ENCODE measurements at regions not wholly inside any gene's neighbourhood (a gene's known extent, or its start where the extent isn't known, plus 50 kb on each side); places are given as distances from the start of the nearest gene placed in this dataset.

DNA sequence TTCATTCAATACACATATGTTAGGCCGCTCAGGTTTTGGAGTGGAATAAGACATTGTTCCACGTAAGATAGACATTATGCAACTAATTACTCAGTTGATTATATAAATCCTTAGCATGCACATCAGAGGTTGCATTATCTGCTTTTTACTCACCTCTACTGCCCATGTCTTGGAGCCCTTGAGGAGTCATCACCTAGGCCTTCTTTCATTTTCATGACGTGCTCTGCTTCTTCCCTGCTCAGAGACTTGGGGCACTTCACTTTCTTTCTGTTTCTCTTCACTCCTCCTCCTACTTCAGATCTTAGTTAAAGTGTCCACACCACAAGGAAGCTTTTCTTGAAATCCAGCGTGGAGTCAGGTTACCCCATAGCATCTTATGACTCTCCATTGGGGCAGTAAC, 241.1 kb downstream of the TLR4 start:
- no peak for DNase-seq

DNA sequence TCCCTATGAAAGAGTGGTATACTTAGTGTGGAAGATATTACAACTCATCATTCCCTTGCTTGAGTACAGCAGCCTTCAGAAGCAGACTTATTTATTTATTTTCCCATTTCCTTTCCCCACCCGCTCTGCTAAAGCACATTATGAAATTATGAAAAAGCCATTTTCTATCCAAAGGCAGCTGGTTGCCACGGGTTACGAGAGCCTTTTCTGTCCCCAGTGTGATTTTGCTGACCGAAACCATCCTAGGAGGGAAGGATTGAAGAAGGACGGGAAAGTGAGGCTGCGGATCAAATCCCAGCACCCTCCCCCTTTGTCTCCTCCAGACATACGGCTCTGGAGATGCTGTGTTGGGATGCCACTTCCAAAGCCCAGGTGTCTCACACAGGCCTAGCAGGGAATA, 246.9 kb downstream of the TLR4 start:
- no peak for DNase-seq

DNA sequence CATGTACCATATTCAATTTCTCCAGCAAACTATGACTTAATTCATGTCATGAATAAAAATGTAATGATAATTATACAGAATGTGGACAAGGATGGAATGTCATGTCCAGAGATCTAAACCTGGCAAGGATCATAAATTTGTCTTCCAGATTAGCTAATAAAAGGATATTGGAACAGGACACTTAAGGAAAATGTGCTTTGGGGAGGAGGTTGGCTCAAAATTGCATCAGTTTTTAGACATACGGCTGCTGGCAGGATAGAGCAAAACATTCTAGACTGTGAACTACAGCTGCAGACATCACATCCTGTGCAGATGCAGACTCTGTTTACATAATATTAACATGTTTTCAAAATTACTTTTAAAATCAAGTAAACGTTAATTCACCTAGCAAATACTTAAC, 248.4 kb downstream of the TLR4 start:
- DNase-seq: no peak

DNA sequence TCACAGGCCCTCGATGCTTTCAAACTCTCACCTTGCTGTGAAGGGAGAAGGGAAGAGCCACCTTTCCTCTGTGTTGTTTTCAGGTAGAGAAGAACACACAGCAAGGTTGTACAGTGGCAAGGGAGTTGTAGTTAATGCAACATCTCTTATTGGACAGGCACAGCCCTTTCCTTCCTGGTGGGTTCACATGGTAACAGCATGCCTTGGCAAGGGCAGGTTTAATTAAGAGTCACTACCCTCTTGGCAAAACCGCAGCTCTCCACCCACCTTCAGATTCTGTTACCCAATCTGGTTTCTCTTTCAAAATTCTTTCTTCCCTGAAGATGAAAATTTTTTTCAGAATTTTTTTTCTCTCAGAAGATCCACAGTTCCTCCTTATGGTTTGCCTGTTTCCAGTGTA, 253.1 kb downstream of the TLR4 start:
- no peak for DNase-seq

DNA sequence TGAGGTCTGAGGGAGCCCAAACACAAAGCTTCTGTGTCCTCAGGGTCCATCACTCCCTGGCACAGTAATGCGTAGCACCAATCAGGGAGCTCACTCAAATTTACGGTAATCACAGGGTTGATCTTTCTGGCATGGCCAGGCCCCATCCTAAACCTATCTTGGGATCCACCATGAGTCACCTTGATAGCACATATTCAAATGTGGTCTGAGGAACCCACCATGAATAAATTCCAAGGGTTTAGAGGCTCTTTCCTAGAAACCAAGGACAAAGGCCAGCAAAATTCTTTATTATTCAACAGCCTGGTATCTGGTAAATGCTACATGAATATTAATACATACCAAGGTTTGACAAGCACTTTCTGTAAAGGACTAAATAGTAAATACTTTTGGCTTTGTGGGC, 254.5 kb downstream of the TLR4 start:
- no peak for DNase-seq

DNA sequence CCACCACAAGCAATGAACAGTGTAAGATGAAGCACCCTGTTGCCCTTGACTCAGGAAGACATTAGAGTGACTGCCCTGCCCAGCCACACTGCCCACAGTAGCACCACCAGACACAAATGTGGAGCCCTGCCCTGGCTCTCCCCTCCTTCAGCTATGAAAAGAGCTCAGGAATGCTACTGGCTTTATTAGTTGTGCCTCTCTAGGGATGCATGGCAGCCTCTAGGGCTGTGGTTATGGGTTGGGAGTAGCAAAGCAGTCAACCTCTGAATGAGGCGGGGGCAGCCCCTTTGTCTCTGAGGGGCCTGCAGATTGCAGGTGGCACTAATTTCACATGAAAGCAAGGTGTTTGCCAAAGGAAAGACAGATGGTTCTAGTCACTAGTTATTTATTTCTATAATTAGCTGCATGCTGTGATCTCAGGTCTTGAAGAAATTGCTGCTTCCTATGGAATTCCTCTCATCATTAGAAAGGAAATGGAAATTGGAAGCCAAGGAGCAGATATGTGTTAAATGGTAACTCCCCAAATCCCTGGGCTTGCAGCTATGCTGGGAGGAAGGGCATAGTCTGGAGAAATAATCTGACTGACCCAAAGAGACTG, 259.4 kb downstream of the TLR4 start:
- DNase-seq: no peak

DNA sequence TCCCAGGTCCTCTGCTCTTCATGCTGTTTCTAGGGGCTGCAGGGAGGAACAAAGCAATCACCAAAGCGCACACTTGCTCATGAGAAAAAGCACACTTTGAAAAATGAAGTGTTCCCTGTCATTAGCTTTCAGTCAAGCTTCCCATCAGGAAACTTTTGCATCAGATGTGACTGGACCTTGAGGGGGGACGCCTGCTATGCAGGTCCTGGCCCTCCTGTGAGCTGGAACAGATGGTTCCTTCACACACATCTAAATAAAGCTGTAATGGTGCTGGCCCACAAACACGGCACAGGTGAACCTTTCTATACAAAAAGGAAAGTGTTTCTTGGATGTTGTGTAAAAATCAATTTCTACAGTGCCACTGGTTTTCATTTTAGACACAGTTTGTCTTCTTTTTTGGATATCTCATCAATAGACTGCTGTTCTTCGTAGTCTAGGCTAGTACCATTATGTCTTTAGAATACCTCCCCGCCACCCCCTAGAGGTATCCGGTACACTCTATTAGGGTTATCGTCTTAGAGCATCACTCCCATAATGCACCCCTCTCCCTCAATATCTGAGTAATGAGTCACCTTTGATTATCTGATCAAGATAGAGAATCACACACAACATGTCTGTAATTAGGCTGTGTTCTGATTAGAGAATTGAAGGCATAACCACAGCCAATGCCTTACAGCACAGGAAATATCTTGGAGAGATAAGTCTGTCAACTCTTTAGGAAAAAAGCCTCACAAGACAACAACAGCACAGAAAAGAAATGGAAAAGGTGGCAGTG, 266.3 kb downstream of the TLR4 start:
- DNase-seq: no peak

DNA sequence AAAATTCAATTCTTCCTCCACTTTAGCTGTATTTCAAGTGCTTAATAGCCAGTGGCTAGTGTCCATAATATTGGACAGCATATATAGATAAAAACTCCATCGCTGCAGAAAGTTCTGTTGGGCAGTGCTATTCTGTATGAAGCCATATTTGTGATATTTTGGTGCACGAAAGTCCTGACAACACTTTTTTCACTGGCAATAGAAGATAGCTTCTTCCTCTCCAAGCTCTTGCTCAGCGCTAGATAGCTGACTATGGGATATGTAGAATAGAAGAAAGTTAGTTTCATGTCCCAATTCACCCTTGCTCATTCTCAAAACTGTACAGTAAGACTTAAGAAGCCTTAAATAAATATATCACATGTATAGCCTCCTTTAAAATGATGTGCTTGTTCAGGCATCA, 269.9 kb downstream of the TLR4 start:
- DNase-seq: no peak

DNA sequence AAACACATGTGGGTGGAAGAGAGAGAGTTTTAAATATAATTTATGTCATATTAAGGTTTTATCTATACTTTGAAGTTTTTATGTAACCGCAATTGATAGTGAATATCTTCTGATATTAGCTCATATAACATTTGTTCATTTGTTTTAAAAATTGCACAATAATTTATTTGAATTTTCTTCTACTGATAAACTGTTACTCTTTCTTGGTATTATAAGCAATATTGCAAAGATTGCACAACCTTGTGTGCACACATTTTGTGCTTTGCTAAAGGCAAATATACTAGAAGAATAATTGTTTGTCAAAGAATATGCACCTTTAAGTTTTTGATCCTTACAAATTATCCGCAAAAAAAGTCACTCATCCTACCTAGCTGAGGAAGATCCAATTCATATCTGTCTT, 275.7 kb downstream of the TLR4 start:
- no peak for DNase-seq

DNA sequence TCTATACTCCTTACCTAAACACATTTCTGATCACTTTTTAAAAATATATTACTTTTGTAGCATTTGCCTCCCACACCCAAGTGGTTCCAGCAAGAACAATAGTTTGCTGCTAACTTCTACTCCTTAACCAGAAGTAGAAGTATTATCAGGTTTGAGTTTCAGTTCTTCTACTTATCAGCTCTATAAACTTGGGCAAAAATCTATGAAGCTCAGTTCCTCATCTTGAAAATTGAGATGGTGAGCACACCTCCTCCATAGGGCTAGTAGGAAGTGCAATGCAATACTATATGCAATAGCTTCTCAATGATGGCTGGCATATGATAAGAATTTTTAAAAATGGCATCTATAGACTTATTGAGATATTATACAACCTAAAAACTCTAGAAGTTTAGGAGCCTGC, 283.7 kb downstream of the TLR4 start:
- DNase-seq: no peak

DNA sequence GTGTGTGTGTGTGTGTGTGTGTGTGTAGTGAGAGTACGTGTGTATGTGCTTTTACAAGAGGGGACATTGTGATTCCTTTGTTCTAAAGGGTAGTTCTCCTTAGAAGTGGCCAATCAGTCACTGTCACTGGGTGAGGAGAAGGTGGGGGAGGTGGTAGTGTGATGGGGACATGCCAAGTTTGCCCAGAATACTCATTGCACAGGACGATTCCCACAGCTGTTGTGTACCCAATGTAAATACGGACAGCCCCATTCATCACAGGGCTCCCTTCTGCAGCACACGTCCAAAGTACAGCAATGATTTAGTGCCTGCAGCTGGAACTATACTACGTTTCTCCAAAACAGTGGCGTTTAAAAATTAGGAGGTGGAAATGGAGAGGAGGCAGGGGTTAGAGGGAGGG, 287.8 kb downstream of the TLR4 start:
- DNase-seq: no peak

DNA sequence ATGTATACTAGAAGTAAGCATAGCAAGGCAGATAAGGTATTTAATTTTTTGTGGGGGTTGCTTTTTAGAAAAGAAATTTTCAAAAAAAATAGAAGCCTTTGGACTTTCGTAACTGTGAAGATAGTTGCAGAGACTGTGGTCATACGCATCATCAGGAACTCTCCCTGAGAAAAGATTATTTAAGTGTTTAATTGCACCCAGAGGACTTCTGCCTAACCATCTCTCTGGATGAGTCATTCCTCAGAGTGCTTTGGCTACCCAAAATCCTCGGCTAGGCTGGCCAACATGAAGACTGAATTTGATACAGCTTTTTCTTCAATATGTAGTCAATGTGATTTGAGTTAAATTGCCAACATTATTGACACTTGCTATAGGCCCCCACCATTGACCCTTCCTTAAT, 296.4 kb downstream of the TLR4 start:
- DNase-seq: no peak

DNA sequence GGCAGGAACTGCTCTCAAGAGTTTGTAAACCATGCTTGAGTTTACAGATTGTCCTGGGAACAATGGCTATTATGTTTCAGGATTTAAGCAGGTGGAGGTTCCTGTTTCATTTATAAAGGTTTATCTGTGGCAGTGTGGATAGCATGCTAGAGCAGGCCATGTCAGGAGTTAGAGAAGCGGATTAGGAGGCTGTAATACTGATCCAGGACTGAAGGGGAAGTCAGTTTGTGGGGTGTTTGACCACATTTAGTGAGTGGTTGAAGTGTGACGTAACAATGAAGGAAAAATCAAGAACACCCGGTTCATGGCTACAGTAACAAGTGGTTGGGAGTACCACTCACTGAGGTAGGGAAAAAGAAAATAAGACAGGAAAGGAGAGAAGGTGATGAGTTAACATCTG, 299.0 kb downstream of the TLR4 start:
- DNase-seq: no peak

DNA sequence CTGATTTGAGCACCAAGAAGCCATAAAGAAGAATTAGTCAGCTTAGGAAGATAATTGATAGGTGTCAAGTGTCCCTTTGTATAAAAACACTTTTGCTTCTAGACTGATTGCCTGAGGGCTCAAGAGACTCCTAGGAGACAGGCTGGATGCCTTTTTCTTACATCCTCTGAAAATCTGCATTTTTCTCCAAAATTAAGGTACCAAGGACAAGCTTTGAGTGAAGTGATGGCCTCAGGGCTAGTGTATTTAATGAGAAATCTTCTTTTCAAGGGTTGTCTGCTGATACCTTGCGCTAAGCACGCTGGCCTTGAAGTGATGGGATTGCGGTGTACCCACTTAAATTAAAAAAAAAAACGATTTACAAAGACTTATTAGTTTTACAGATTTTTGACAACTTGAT, 304.0 kb downstream of the TLR4 start:
- no peak for DNase-seq

DNA sequence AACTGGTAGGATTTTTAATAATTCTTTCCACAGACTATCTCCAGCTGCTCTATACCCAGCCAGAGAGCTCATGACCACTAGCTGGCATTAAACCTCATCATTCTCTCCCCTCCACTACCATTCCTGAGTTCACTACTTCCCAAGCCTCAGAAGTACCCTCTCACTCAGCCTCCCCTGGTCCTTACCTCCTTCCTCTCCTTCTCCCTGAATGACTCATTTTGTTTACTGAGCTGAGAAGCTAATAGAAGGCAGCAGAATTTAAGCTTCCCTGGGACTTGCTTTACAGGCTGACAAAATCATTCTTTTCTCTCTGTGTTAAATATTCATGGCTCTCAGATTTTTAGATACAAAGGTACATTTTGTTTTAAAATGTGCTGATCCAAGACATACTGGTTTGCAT, 305.4 kb downstream of the TLR4 start:
- no peak for DNase-seq

DNA sequence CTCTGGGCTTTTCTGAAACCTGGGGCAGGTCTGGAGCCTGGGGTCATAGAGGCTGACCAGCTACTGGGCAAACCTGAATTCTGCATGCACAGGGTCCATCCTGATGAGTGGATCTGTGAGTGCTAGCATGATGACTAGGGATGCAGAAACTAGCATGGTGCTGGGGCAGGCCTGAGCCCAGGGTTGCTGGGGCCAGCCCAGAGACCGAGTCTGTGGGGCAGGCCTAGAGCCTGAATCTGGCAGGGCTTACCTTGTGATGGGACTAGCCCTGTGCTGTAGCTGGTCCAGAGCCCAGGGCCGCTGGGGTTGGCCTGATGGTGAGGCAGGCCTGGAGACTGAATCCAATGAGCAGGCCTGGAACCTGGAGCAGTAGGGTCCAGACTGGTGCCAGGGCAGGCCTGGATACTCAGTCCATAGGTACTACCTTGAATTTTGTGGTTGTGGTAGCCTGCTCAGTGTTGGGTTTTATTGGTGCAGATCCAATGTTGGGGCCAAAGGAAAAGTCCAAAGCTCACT, 313.5 kb downstream of the TLR4 start:
- DNase-seq: no peak

DNA sequence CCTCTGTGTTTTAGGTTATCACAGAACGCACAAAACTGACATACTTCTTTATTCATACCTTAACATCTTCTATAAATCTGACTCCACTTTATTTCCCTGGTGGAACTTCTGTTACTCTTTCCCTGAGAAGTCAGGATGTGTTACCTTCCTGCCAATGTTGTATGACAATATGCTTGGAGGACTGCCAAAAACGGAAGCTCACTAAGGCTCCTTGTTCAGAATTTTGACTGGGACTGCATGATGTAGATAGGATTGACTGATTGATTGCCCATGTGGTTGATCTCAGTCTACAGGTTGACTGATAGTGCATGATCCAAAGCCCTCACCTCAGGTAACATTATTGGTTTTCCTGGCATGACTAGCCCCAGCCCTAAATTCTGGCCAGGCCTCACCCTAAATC, 319.4 kb downstream of the TLR4 start:
- DNase-seq: no peak

DNA sequence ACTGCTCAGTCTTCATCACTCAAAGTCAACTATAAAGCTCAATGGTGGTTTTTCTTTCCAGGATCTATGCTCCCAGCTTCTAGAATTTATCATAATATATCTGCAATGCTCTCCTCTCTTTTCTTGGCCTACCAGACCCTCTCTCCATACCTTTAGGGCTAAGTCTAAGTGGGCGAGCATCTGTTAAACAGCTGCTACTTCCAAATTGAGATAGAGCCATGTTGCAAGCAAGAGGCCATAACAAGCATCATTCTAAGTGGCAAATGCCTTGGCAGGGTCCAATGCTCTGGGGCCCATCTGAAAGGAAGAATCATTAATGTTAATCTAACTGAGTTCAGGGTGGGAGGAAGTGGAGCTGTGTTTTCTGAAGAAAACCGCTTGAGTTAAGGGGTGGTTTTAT, 324.0 kb downstream of the TLR4 start:
- DNase-seq: no peak

DNA sequence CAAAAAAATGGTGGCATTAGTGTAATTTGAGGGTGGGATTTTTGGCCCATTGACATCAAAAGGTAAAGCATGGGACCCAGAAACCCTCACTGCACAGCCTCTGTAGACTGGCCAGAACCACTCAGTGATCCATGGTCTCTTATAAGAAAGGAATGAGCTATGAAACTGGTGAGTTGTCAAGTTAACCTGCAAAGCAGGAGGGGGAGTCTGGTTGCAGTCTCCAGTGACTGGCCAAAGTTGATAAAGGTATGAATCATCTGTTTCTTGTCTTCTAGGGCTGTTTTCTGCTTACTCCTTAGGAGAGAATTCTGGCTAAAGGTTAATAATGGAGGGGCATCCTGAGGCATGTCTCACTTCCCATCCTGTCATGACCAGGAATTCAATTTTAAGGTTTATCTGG, 325.2 kb downstream of the TLR4 start:
- DNase-seq: no peak

DNA sequence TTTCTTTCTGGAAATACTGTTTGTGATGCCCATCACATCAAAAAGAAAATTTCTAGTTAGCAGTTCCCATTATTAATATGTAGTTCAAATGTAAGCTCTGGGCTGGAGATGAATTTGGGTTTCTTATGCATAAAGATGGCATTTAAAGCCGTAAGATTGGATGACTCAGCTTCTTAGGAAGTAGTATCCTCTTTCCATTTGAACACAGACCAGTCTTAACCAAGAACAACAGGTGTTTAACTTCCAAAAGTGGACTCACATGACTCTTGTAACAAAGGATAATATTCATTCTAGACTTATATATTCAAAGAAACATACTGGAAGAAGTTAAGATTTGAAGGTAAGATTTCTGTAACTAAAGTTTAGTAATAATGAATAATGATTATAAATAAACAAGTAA, 330.5 kb downstream of the TLR4 start:
- DNase-seq: no peak

DNA sequence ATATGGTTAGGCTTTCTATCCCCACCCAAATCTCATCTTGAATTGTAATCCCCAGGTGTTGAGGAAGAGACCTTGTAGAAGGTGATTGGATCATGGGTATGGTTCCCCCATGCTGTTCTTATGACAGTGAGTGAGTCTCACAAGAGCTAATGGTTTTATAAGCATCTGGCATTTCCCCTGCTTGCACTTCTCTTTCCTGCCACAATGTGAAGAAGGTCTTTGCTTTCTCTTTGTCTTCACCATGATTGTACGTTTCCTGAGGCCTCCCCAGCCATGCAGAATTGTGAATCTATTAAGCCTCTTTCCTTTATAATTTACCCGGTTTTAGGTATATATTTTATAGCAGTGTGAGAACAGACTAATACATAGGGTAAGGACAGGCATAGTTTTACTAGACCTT, 334.5 kb downstream of the TLR4 start:
- no peak for DNase-seq

DNA sequence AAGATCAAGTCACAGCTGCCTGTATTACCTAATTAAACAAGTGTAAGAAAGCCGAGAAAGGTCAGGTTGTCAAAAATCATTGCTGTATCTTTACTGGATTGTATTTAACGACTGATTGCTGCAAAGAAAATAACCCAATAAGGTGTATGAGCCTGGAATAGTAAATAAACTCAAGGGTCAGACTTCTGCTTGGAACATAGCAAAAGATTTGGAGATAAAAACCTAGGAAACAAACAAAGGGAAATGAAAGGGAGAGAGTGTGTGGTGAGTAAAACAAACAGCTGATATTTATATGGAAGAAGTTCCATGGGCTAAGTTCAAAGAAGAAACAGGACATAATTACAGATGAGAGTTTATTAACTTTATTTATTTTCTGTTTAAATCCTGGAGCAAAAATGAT, 354.0 kb downstream of the TLR4 start:
- no peak for DNase-seq

DNA sequence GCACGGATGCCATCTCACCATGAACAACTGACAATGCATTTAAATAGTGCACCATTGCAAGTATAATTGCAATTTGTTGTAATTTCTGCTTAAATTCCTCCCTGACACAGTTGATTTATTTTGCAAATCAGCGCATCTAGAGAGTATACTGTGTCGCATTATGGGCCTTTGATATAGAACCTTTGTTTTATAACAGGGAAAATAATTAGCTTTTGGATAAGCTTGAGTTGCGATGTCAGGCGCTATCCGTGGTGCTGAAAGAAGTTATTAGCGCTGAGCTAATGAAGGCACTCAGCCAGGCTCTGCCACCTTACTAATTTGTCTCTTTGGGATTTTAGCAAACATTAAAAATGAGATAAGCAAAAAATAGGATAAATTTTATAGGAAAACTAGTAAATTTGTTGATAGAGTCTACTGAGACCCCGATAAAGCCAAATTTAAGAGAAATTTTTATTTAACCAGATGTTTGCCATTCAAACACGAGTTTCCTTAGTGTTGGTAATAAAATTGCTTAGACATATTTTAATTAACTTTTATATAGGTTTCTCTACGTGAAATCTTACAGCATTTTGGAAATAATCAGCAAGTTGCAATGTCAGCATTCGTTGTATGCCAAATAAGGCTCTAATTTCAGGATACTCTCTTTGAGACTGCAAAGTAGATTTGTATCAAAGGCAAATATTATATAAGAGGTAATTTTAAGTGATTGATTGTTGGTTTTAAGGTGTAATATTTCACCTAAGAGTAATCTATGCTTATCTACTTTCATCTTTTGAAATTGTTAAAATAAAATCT, 355.5 kb downstream of the TLR4 start:
- DNase-seq: no peak

DNA sequence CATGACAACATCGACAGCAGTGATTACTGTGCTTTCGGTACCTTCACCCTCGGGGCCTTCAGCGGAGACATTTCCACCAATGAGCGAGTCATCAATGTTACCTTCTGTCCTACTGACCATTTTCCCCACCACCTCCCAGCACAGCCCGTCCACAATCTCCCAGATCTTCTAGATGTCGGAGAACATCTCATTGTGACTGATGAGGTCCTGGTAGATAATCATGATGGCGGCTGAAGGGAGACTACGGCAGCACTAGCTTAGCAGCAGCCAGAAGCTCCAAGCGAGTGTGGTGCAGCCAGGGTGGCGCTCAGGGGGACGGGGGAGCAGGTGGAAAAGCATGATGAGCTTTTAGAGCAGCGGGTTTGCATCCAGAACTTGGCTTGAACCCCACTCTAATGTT, 379.0 kb downstream of the TLR4 start:
- DNase-seq: no peak

Measured in amniotic stem cell (primary cell).